ENCODE measurements at regions not wholly inside any gene's neighbourhood (a gene's known extent, or its start where the extent isn't known, plus 50 kb on each side); places are given as distances from the start of the nearest gene placed in this dataset.

- TF ChIP-seq EZH2 (IDR thresholded peaks at IDR 0.05; ENCODE audit: borderline replicate concordance, low read depth, low read length, severe bottlenecking): no peak
- TF ChIP-seq, protein P1, sequence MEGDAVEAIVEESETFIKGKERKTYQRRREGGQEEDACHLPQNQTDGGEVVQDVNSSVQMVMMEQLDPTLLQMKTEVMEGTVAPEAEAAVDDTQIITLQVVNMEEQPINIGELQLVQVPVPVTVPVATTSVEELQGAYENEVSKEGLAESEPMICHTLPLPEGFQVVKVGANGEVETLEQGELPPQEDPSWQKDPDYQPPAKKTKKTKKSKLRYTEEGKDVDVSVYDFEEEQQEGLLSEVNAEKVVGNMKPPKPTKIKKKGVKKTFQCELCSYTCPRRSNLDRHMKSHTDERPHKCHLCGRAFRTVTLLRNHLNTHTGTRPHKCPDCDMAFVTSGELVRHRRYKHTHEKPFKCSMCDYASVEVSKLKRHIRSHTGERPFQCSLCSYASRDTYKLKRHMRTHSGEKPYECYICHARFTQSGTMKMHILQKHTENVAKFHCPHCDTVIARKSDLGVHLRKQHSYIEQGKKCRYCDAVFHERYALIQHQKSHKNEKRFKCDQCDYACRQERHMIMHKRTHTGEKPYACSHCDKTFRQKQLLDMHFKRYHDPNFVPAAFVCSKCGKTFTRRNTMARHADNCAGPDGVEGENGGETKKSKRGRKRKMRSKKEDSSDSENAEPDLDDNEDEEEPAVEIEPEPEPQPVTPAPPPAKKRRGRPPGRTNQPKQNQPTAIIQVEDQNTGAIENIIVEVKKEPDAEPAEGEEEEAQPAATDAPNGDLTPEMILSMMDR (IDR thresholded peaks at IDR 0.05; ENCODE audit: borderline replicate concordance, extremely low read depth, low read length, poor library complexity, severe bottlenecking): no peak
Observed at GRCh38 chr14:62329427-62329826, 567.2 kb downstream of the SNAPC1 start.
